SK-N-SH (cell line): ENCODE measurements at regions not wholly inside any gene's neighbourhood (a gene's known extent, or its start where the extent isn't known, plus 50 kb on each side); places are given as distances from the start of the nearest gene placed in this dataset.

Source experiments
- CTCF ChIA-PET: fragments of 300-600, 350-600 bp; formaldehyde crosslinking; extraction: SDS; loops from one replicate; lab custom pipeline; 2021; lab: Yijun Ruan, JAX
- POLR2A ChIA-PET: fragments of 350-600 bp; sonication (Branson Sonifier 250); formaldehyde crosslinking; extraction: SDS; loops from one replicate; lab custom pipeline; 2020; ENCODE audit warnings: antibody characterized with exemption, inconsistent platforms; lab: Yijun Ruan, JAX
- DNase-seq: peaks from one replicate; pipeline ENCODE4 v3.0.0; 2012
- H2AFZ ChIP-seq: fragments of 200-600 bp; sonication (generic); 2 replicates; pipeline ENCODE4 v1.8.1; 2016; ENCODE audit warnings: antibody characterized with exemption, mild to moderate bottlenecking, low read depth
- H3F3A ChIP-seq: fragments of 200-600 bp; sonication (generic); replicated peaks from 2 replicates; pipeline ENCODE3; 2016; ENCODE audit warnings: antibody characterized with exemption, mild to moderate bottlenecking; ENCODE audit not compliant: insufficient read depth
- H3K27ac ChIP-seq, 2 experiments: fragments of 200-500 bp in 1 of 2; fragments of 200-600 bp in 1 of 2; sonication (Bioruptor generic) in 1 of 2; sonication (generic), shearing (Covaris generic) in 1 of 2; 2 replicates each; pipeline versions ENCODE4 v1.5.1 to v1.6.1; 2014 to 2016; ENCODE audit warnings: low read depth in 2 of 2, inconsistent platforms in 1 of 2, low read length in 1 of 2, mild to moderate bottlenecking in 1 of 2, mixed read lengths in 1 of 2
- H3K27me3 ChIP-seq: fragments of 200-600 bp; sonication (generic), shearing (Covaris generic); 2 replicates; pipeline ENCODE4 v1.6.1; 2016; ENCODE audit warnings: mixed run types; ENCODE audit not compliant: insufficient read depth
- H3K36me3 ChIP-seq, 2 experiments: fragments of 200-500 bp in 1 of 2; fragments of 200-600 bp in 1 of 2; sonication (Bioruptor generic) in 1 of 2; sonication (generic) in 1 of 2; replicated peaks in 1 of 2; 2 replicates each; pipeline versions ENCODE3 to v1.5.1; 2014 to 2016; ENCODE audit warnings: low read length in 1 of 2, mild to moderate bottlenecking in 1 of 2; ENCODE audit not compliant: insufficient read depth in 2 of 2, control insufficient read depth in 1 of 2
- H3K4me1 ChIP-seq, 2 experiments: fragments of 200-500 bp in 1 of 2; fragments of 200-600 bp in 1 of 2; sonication (Bioruptor generic) in 1 of 2; sonication (generic), shearing (Covaris generic) in 1 of 2; 2 replicates each; pipeline versions ENCODE4 v1.5.1 to v1.6.1; 2014 to 2016; ENCODE audit warnings: low read depth in 1 of 2, low read length in 1 of 2, mixed run types in 1 of 2; ENCODE audit not compliant: insufficient read depth in 2 of 2, control insufficient read depth in 1 of 2
- H3K4me2 ChIP-seq: fragments of 200-600 bp; sonication (generic), shearing (Covaris generic); 2 replicates; pipeline ENCODE4 v1.6.1; 2017; ENCODE audit warnings: mixed run types
- H3K4me3 ChIP-seq, 2 experiments: fragments of 200-500 bp in 1 of 2; fragments of 200-600 bp in 1 of 2; sonication (Bioruptor generic) in 1 of 2; sonication (generic), shearing (Covaris generic) in 1 of 2; 2 replicates each; pipeline versions ENCODE4 v1.5.1 to v1.8.1; 2014 to 2016; ENCODE audit warnings: low read depth in 2 of 2, inconsistent platforms in 1 of 2, low read length in 1 of 2, mild to moderate bottlenecking in 1 of 2, mixed read lengths in 1 of 2, moderate library complexity in 1 of 2
- H3K79me2 ChIP-seq: fragments of 200-600 bp; sonication (generic); 2 replicates; pipeline ENCODE4 v1.8.1; 2017; ENCODE audit warnings: mild to moderate bottlenecking; ENCODE audit not compliant: insufficient read depth
- H3K9ac ChIP-seq: fragments of 200-600 bp; sonication (generic); 2 replicates; pipeline ENCODE4 v1.6.1; 2017; ENCODE audit warnings: mixed run types
- H3K9me2 ChIP-seq: fragments of 200-600 bp; sonication (generic); 2 replicates; pipeline ENCODE4 v1.6.1; 2017; ENCODE audit warnings: mixed run types
- H3K9me3 ChIP-seq: fragments of 200-600 bp; sonication (generic); 2 replicates; pipeline ENCODE4 v1.6.1; 2017; ENCODE audit warnings: mixed run types, mild to moderate bottlenecking, moderate library complexity
- H4K20me1 ChIP-seq: fragments of 200-600 bp; sonication (generic); 2 replicates; pipeline ENCODE4 v1.6.1; 2017; ENCODE audit warnings: mild to moderate bottlenecking, mixed run types; ENCODE audit not compliant: insufficient read depth
- CHD2 ChIP-seq: fragments of 150-350 bp; IDR thresholded peaks from 2 replicates; pipeline ENCODE4 v1.6.1; 2018; ENCODE audit warnings: low read length; ENCODE audit not compliant: partially characterized antibody
- EP300 ChIP-seq, 2 experiments: IDR thresholded peaks; 2 replicates each; pipeline versions ENCODE4 v1.4.0 to v1.6.1; 2012; ENCODE audit warnings: borderline replicate concordance in 1 of 2, low read depth in 1 of 2, low read length in 1 of 2
- FOSL2 ChIP-seq: IDR thresholded peaks from 2 replicates; pipeline ENCODE4 v1.4.0; 2012; ENCODE audit warnings: low read depth, mild to moderate bottlenecking, moderate library complexity, borderline replicate concordance
- FOXM1 ChIP-seq: IDR thresholded peaks from 2 replicates; pipeline ENCODE4 v1.4.0; 2012; ENCODE audit warnings: low read depth, mild to moderate bottlenecking
- GABPA ChIP-seq: IDR thresholded peaks from 2 replicates; pipeline ENCODE4 v1.4.0; 2012; ENCODE audit warnings: low read depth, mild to moderate bottlenecking
- GATA2 ChIP-seq: sonication (generic); formaldehyde crosslinking; IDR thresholded peaks from 2 replicates; pipeline ENCODE4 v1.5.0; 2020; ENCODE audit warnings: mild to moderate bottlenecking, missing genetic modification reagents
- IRF3 ChIP-seq: fragments of 150-350 bp; IDR thresholded peaks from 2 replicates; pipeline ENCODE4 v1.6.1; 2016; ENCODE audit warnings: mild to moderate bottlenecking, low read depth, low read length
- MEF2A ChIP-seq: IDR thresholded peaks from 2 replicates; pipeline ENCODE4 v1.4.0; 2012; ENCODE audit warnings: low read depth, borderline replicate concordance
- MXI1 ChIP-seq: IDR thresholded peaks from 2 replicates; pipeline ENCODE4 v1.6.1; 2012; ENCODE audit warnings: mild to moderate bottlenecking, low read depth, low read length, improper control_type of control experiment
- POLR2AphosphoS5 ChIP-seq: IDR thresholded peaks from 2 replicates; pipeline ENCODE4 v1.6.1; 2012; ENCODE audit warnings: low read depth, low read length
- RCOR1 ChIP-seq: fragments of 150-350 bp; IDR thresholded peaks from 2 replicates; pipeline ENCODE4 v1.6.1; 2017; ENCODE audit warnings: antibody characterized with exemption, low read length
- RFX5 ChIP-seq: IDR thresholded peaks from 2 replicates; pipeline ENCODE4 v1.6.1; 2012; ENCODE audit warnings: mild to moderate bottlenecking, improper control_type of control experiment, low read length
- RXRA ChIP-seq: IDR thresholded peaks from 2 replicates; pipeline ENCODE4 v1.4.0; 2012; ENCODE audit warnings: low read depth, mild to moderate bottlenecking, borderline replicate concordance
- TAF1 ChIP-seq: IDR thresholded peaks from 2 replicates; pipeline ENCODE4 v1.6.1; 2012; ENCODE audit warnings: low read depth, mild to moderate bottlenecking, low read length, moderate library complexity, borderline replicate concordance
- WGBS: methylation state at CpG from one replicate; pipeline ENCODE4 v1.1.6; 2017; ENCODE audit warnings: low lambda C conversion rate; 5-methylcytosine and 5-hydroxymethylcytosine counted together
- TF ChIP-seq, protein P1 (sequence below): IDR thresholded peaks from 2 replicates; pipeline ENCODE4 v1.4.0; 2012; ENCODE audit warnings: low read depth
- TF ChIP-seq, protein P2 (sequence below): IDR thresholded peaks from 2 replicates; pipeline ENCODE4 v1.6.1; 2012; ENCODE audit warnings: mild to moderate bottlenecking, low read depth, low read length, moderate library complexity
- TF ChIP-seq, protein P3 (sequence below): fragments of 150-350 bp; IDR thresholded peaks from 2 replicates; pipeline ENCODE4 v1.6.1; 2017; ENCODE audit warnings: antibody characterized with exemption, low read length, low read depth, borderline replicate concordance

DNA sequence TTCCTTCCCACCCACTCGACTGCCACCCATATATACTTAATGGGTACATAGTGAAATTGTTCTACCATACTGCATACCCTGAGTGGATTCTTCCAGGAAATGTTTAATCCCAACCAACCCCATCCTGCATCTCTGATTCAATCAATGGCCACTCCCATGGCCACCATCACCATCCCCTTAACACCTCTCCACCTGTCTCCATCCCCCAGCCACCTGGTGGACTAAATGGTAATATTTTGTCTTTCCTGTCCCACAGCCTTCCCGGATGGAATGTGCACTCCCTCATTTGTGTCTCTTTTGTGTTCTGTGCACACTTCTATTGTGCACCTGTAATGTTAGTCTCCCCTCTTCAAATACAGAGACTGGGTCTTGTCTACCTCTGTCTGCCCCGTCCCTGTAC lies 259.9 kb downstream of the ALDH8A1 start:
- Histone ChIP-seq H3K79me2 (no peaks in the 10 kb centered on the region), H3K9ac (no peak overlapping the region), H3F3A (no peaks in the 10 kb centered on the region), H3K36me3 (no peaks in the 10 kb centered on the region), H2AFZ (no peak overlapping the region), H3K9me3 (no peaks in the 10 kb centered on the region), H3K4me1 (peaks cover 0 to 13% of the 10 kb centered on the region in 2 experiments; a peak in 2 of 4 replicates), H3K27ac (no peak overlapping the region), H3K4me3 (no peak overlapping the region), H4K20me1 (no peaks in the 10 kb centered on the region), H3K9me2 (no peaks in the 10 kb centered on the region), H3K4me2 (no peak overlapping the region)
- 94% methylated on average over 3 of the region's 3 CpGs for WGBS
- CTCF ChIA-PET: interaction anchor here (1.0 to 2.8 kb wide), 2 partner anchors 20 to 49 kb away, joined by 4 to 10 read pairs; no protein-coding TSS in a partner anchor
- DNase-seq: no peak
- POLR2A ChIA-PET: no interaction called here
- TF ChIP-seq TAF1: no peak
- no peak for TF ChIP-seq CHD2
- no peak for TF ChIP-seq POLR2AphosphoS5
- TF ChIP-seq, protein P1, sequence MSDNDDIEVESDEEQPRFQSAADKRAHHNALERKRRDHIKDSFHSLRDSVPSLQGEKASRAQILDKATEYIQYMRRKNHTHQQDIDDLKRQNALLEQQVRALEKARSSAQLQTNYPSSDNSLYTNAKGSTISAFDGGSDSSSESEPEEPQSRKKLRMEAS: no peak
- TF ChIP-seq IRF3: no peak
- no peak for TF ChIP-seq RXRA
- no peak for TF ChIP-seq RFX5
- no peak for TF ChIP-seq FOXM1
- no peak for TF ChIP-seq GABPA
- TF ChIP-seq MEF2A: no peak
- TF ChIP-seq, all 33 proteins: peak for 0
- H3K27me3 ChIP-seq: no peaks in the 10 kb centered on the region

DNA sequence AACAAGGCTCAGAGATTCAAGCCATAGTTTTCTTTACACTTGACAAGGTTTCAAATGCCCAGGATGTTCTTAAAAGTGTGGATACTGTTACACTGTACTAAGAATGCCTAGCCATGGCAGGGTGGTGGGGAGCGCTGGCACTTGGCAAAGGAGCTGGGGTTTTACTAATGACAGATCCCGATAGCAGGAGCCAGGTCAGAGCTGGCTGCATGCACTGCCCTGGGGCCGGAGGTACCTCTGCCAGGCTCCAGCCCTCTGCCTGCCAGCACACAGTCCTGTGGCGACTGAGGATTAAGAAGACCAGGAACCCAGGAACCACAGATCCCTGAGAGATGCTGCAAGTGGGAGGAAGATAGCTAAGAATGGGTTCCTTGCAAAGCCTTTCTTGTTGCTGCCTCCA lies 260.3 kb downstream of the ALDH8A1 start:
- H3K9ac ChIP-seq: no peak overlapping the region
- no peak overlapping the region for H3K4me3 ChIP-seq
- H3K4me2 ChIP-seq: no peak overlapping the region
- H3K9me3 ChIP-seq: no peaks in the 10 kb centered on the region
- POLR2A ChIA-PET: no interaction called here
- H3K79me2 ChIP-seq: no peaks in the 10 kb centered on the region
- H3K4me1 ChIP-seq: peaks cover 0 to 13% of the 10 kb centered on the region in 2 experiments; a peak in 2 of 4 replicates
- DNase-seq: peak; percentile 69
- H2AFZ ChIP-seq: no peak overlapping the region
- H3K27me3 ChIP-seq: no peaks in the 10 kb centered on the region
- CTCF ChIA-PET: interaction anchor here (1.0 to 2.8 kb wide), 3 partner anchors 21 to 193 kb away, joined by 3 to 10 read pairs (median 4); no protein-coding TSS in a partner anchor
- H3K36me3 ChIP-seq: no peaks in the 10 kb centered on the region
- peaks cover 1% of the 10 kb centered on the region for H3F3A ChIP-seq
- no peaks in the 10 kb centered on the region for H3K9me2 ChIP-seq
- H4K20me1 ChIP-seq: no peaks in the 10 kb centered on the region
- 33% methylated on average over 3 of the region's 4 CpGs for WGBS
- peak overlapping the region in 1 of 2 experiments; percentile 62; a peak in 1 of 4 replicates for H3K27ac ChIP-seq
- peak; percentile 30 for TF ChIP-seq GATA2 (CRISPR knock-in tag)
- TF ChIP-seq EP300 (IDR thresholded peaks at IDR 0.05; ENCODE audit: borderline replicate concordance in 1 of 2, low read depth in 1 of 2, low read length in 1 of 2): peak in 1 of 2 experiments; percentile 77; a peak in 2 of 4 replicates
- TF ChIP-seq CHD2: peak; percentile 37
- TF ChIP-seq RCOR1: peak; percentile 76
- TF ChIP-seq MEF2A: no peak
- TF ChIP-seq FOSL2: no peak
- TF ChIP-seq GABPA: no peak
- TF ChIP-seq, protein P2, sequence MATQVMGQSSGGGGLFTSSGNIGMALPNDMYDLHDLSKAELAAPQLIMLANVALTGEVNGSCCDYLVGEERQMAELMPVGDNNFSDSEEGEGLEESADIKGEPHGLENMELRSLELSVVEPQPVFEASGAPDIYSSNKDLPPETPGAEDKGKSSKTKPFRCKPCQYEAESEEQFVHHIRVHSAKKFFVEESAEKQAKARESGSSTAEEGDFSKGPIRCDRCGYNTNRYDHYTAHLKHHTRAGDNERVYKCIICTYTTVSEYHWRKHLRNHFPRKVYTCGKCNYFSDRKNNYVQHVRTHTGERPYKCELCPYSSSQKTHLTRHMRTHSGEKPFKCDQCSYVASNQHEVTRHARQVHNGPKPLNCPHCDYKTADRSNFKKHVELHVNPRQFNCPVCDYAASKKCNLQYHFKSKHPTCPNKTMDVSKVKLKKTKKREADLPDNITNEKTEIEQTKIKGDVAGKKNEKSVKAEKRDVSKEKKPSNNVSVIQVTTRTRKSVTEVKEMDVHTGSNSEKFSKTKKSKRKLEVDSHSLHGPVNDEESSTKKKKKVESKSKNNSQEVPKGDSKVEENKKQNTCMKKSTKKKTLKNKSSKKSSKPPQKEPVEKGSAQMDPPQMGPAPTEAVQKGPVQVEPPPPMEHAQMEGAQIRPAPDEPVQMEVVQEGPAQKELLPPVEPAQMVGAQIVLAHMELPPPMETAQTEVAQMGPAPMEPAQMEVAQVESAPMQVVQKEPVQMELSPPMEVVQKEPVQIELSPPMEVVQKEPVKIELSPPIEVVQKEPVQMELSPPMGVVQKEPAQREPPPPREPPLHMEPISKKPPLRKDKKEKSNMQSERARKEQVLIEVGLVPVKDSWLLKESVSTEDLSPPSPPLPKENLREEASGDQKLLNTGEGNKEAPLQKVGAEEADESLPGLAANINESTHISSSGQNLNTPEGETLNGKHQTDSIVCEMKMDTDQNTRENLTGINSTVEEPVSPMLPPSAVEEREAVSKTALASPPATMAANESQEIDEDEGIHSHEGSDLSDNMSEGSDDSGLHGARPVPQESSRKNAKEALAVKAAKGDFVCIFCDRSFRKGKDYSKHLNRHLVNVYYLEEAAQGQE: no peak
- peak; percentile 61; the same call in 1 of the 2 replicates for TF ChIP-seq MXI1
- TF ChIP-seq, protein P3, sequence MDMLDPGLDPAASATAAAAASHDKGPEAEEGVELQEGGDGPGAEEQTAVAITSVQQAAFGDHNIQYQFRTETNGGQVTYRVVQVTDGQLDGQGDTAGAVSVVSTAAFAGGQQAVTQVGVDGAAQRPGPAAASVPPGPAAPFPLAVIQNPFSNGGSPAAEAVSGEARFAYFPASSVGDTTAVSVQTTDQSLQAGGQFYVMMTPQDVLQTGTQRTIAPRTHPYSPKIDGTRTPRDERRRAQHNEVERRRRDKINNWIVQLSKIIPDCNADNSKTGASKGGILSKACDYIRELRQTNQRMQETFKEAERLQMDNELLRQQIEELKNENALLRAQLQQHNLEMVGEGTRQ: no peak
- TF ChIP-seq, all 33 proteins: peak for 5
